ENCODE measurements at regions not wholly inside any gene's neighbourhood (a gene's known extent, or its start where the extent isn't known, plus 50 kb on each side); places are given as distances from the start of the nearest gene placed in this dataset.
"Not testable (repeated sequence)": the region's sequence is repeated elsewhere in the genome, so short reads cannot be mapped to it uniquely, and the experiment has no call there.

DNA sequence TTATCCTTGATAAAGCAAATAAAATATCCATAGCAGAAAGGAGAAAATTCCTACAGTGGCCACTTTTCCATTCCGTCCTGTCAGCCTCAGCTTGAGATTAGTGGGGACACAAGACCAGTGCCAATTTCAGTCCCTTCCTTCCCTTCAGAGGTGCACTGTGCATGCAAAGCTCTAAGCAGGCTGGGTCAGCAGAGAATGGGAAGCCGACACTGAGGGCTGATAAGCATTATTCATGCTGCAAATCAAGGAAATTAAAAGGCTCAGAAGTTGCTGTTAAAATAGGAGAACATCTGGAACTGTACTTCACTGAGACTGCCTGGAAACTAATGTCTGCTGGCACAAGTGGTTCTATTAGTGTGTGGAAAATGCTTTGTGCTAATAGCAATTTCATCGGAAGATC, 534.3 kb downstream of the ADCYAP1 start (continued):
- TF ChIP-seq GATA2 (CRISPR knock-in tag; IDR thresholded peaks at IDR 0.05), result no peak
- TF ChIP-seq FOSL2 (IDR thresholded peaks at IDR 0.05; ENCODE audit: borderline replicate concordance, low read depth), result no peak
- TF ChIP-seq MAX (IDR thresholded peaks at IDR 0.05; ENCODE audit: low read depth), result no peak
- TF ChIP-seq RCOR1 (IDR thresholded peaks at IDR 0.05; ENCODE audit: low read length), result no peak
- TF ChIP-seq, protein P1, sequence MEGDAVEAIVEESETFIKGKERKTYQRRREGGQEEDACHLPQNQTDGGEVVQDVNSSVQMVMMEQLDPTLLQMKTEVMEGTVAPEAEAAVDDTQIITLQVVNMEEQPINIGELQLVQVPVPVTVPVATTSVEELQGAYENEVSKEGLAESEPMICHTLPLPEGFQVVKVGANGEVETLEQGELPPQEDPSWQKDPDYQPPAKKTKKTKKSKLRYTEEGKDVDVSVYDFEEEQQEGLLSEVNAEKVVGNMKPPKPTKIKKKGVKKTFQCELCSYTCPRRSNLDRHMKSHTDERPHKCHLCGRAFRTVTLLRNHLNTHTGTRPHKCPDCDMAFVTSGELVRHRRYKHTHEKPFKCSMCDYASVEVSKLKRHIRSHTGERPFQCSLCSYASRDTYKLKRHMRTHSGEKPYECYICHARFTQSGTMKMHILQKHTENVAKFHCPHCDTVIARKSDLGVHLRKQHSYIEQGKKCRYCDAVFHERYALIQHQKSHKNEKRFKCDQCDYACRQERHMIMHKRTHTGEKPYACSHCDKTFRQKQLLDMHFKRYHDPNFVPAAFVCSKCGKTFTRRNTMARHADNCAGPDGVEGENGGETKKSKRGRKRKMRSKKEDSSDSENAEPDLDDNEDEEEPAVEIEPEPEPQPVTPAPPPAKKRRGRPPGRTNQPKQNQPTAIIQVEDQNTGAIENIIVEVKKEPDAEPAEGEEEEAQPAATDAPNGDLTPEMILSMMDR (IDR thresholded peaks at IDR 0.05), result no peak
- TF ChIP-seq USF1 (IDR thresholded peaks at IDR 0.05; ENCODE audit: borderline replicate concordance, low read depth), result no peak

GRCh38 chr18:1444062-1444461, 539.4 kb downstream of the ADCYAP1 start:
- POLR2A ChIA-PET; CTCF ChIA-PET; DNase-seq; H3K9me2 ChIP-seq; H3F3A ChIP-seq (replicated peaks; ENCODE audit: insufficient read depth); H3K79me2 ChIP-seq (ENCODE audit: insufficient read depth); H3K9ac ChIP-seq; H3K4me1 ChIP-seq (ENCODE audit: control insufficient read depth in 1 of 2, insufficient read depth in 2 of 2, low read depth in 1 of 2, low read length in 1 of 2); H3K27ac ChIP-seq (ENCODE audit: low read depth in 2 of 2, low read length in 1 of 2); H3K9me3 ChIP-seq; H3K4me2 ChIP-seq; H4K20me1 ChIP-seq (ENCODE audit: insufficient read depth); H3K4me3 ChIP-seq (ENCODE audit: low read depth in 2 of 2, low read length in 1 of 2); H3K27me3 ChIP-seq (ENCODE audit: insufficient read depth); H3K36me3 ChIP-seq (replicated peaks in 1 of 2; ENCODE audit: control insufficient read depth in 1 of 2, insufficient read depth in 2 of 2, low read length in 1 of 2); H2AFZ ChIP-seq (ENCODE audit: low read depth): not testable (repeated sequence)
- WGBS (ENCODE audit: low lambda C conversion rate), result 1% methylated on average over 2 of the region's 2 CpGs

GRCh38 chr18:1446765-1447164, 542.1 kb downstream of the ADCYAP1 start:
- Histone ChIP-seq H3K27ac (ENCODE audit: low read depth in 2 of 2, low read length in 1 of 2) (no peak overlapping the region), H3K4me2 (no peak overlapping the region), H3K27me3 (ENCODE audit: insufficient read depth) (no peaks in the 10 kb centered on the region), H3F3A (replicated peaks; ENCODE audit: insufficient read depth) (no peaks in the 10 kb centered on the region), H3K9me2 (no peaks in the 10 kb centered on the region), H4K20me1 (ENCODE audit: insufficient read depth) (no peaks in the 10 kb centered on the region), H3K4me3 (ENCODE audit: low read depth in 2 of 2, low read length in 1 of 2) (no peak overlapping the region), H3K9ac (no peak overlapping the region), H3K79me2 (ENCODE audit: insufficient read depth) (no peaks in the 10 kb centered on the region), H3K36me3 (replicated peaks in 1 of 2; ENCODE audit: control insufficient read depth in 1 of 2, insufficient read depth in 2 of 2, low read length in 1 of 2) (no peaks in the 10 kb centered on the region), H2AFZ (ENCODE audit: low read depth) (no peak overlapping the region), H3K9me3 (no peaks in the 10 kb centered on the region), H3K4me1 (ENCODE audit: control insufficient read depth in 1 of 2, insufficient read depth in 2 of 2, low read depth in 1 of 2, low read length in 1 of 2) (no peaks in the 10 kb centered on the region)
- 0% methylated on average over 1 of the region's 1 CpG for WGBS (ENCODE audit: low lambda C conversion rate)
- CTCF ChIA-PET, result interaction anchor here (0.6 kb wide), 1 partner anchor 822 kb away, joined by 3 read pairs; no protein-coding TSS in a partner anchor
- DNase-seq, result no peak
- POLR2A ChIA-PET, result no interaction called here
- no peak for TF ChIP-seq RAD21 (IDR thresholded peaks at IDR 0.05; ENCODE audit: low read length)
- no peak for TF ChIP-seq NFIC (IDR thresholded peaks at IDR 0.05; ENCODE audit: borderline replicate concordance)
- TF ChIP-seq MXI1 (IDR thresholded peaks at IDR 0.05; ENCODE audit: low read depth, low read length), result no peak
- no peak for TF ChIP-seq RCOR1 (IDR thresholded peaks at IDR 0.05; ENCODE audit: low read length)
- TF ChIP-seq SMC3 (IDR thresholded peaks at IDR 0.05; ENCODE audit: low read depth, low read length), result no peak
- no peak for TF ChIP-seq GATA2 (CRISPR knock-in tag; IDR thresholded peaks at IDR 0.05)
- no peak for TF ChIP-seq ZBTB33 (IDR thresholded peaks at IDR 0.05; ENCODE audit: borderline replicate concordance, low read depth)
- no peak for TF ChIP-seq USF2 (IDR thresholded peaks at IDR 0.05; ENCODE audit: borderline replicate concordance, low read depth, low read length)
- no peak for TF ChIP-seq TCF12 (IDR thresholded peaks at IDR 0.05)
- TF ChIP-seq JUND (IDR thresholded peaks at IDR 0.05), result no peak
- no peak for TF ChIP-seq GABPA (IDR thresholded peaks at IDR 0.05; ENCODE audit: low read depth)
- TF ChIP-seq FOXJ3 (CRISPR knock-in tag; IDR thresholded peaks at IDR 0.05), result no peak
- no peak for TF ChIP-seq YY1 (IDR thresholded peaks at IDR 0.05; ENCODE audit: low read depth)
- TF ChIP-seq FOXM1 (IDR thresholded peaks at IDR 0.05; ENCODE audit: low read depth), result no peak
- no peak for TF ChIP-seq MAX (IDR thresholded peaks at IDR 0.05; ENCODE audit: low read depth)
- TF ChIP-seq, protein P2, sequence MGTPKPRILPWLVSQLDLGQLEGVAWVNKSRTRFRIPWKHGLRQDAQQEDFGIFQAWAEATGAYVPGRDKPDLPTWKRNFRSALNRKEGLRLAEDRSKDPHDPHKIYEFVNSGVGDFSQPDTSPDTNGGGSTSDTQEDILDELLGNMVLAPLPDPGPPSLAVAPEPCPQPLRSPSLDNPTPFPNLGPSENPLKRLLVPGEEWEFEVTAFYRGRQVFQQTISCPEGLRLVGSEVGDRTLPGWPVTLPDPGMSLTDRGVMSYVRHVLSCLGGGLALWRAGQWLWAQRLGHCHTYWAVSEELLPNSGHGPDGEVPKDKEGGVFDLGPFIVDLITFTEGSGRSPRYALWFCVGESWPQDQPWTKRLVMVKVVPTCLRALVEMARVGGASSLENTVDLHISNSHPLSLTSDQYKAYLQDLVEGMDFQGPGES (IDR thresholded peaks at IDR 0.05; ENCODE audit: low read depth, low read length), result no peak

All from SK-N-SH (cell line).